Mesenchymal stem cell (in vitro differentiated cells and primary cell): ENCODE measurements at regions not wholly inside any gene's neighbourhood (a gene's known extent, or its start where the extent isn't known, plus 50 kb on each side); places are given as distances from the start of the nearest gene placed in this dataset.

Source experiments
- DNase-seq: peaks from one replicate; pipeline ENCODE4 v3.0.0-alpha.2; 2013
- H2AFZ ChIP-seq: one replicate; pipeline ENCODE4 v1.6.1; 2013; ENCODE audit warnings: low read depth, mild to moderate bottlenecking, control low read depth, inconsistent platforms, low read length, moderate library complexity
- H2AK5ac ChIP-seq: 2 replicates; pipeline ENCODE4 v1.6.1; 2013; ENCODE audit warnings: low read length, moderate library complexity, mild to moderate bottlenecking, inconsistent platforms; ENCODE audit not compliant: severe bottlenecking
- H2BK120ac ChIP-seq: one replicate; pipeline ENCODE4 v1.6.1; 2013; ENCODE audit warnings: low read depth, mild to moderate bottlenecking, inconsistent platforms, low read length, moderate library complexity
- H2BK12ac ChIP-seq, 2 experiments: one replicate each; pipeline ENCODE4 v1.6.1; 2013; ENCODE audit warnings: inconsistent platforms in 2 of 2, low read length in 2 of 2, mild to moderate bottlenecking in 2 of 2, moderate library complexity in 2 of 2, control low read depth in 1 of 2
- H2BK15ac ChIP-seq: one replicate; pipeline ENCODE4 v1.6.1; 2013; ENCODE audit warnings: mild to moderate bottlenecking, low read depth, inconsistent platforms; ENCODE audit not compliant: poor library complexity, severe bottlenecking
- H2BK5ac ChIP-seq: 2 replicates; pipeline ENCODE4 v1.6.1; 2013; ENCODE audit warnings: low read depth, mild to moderate bottlenecking, low read length, control low read depth, inconsistent platforms; ENCODE audit not compliant: poor library complexity, severe bottlenecking
- H3K14ac ChIP-seq, 2 experiments: one replicate each; pipeline ENCODE4 v1.6.1; 2013; ENCODE audit warnings: inconsistent platforms in 2 of 2, low read length in 2 of 2, control low read depth in 1 of 2, mild to moderate bottlenecking in 1 of 2, moderate library complexity in 1 of 2
- H3K18ac ChIP-seq, 2 experiments: one replicate each; pipeline ENCODE4 v1.6.1; 2013; ENCODE audit warnings: inconsistent platforms in 2 of 2, low read length in 2 of 2, control low read depth in 1 of 2, low read depth in 1 of 2, mild to moderate bottlenecking in 1 of 2
- H3K23ac ChIP-seq, 2 experiments: one replicate each; pipeline ENCODE4 v1.6.1; 2013; ENCODE audit warnings: inconsistent platforms in 2 of 2, low read length in 2 of 2, mild to moderate bottlenecking in 2 of 2, moderate library complexity in 2 of 2, control low read depth in 1 of 2
- H3K27ac ChIP-seq: 2 replicates; pipeline ENCODE4 v1.5.1; 2013; ENCODE audit warnings: mild to moderate bottlenecking, moderate library complexity, low read length, control low read depth, inconsistent platforms; ENCODE audit not compliant: poor library complexity, severe bottlenecking
- H3K27me3 ChIP-seq, 2 experiments: 2 replicates each; pipeline versions ENCODE4 v1.6.1 to v1.7.0; 2013; ENCODE audit warnings: low read length in 2 of 2, mild to moderate bottlenecking in 2 of 2, moderate library complexity in 2 of 2, control low read depth in 1 of 2, inconsistent platforms in 1 of 2; ENCODE audit not compliant: control insufficient read depth in 1 of 2, insufficient read depth in 1 of 2
- H3K36me3 ChIP-seq, 2 experiments: 2 replicates each; pipeline versions ENCODE4 v1.6.1 to v1.7.0; 2013; ENCODE audit warnings: low read length in 2 of 2, control low read depth in 1 of 2, inconsistent platforms in 1 of 2, low read depth in 1 of 2, mild to moderate bottlenecking in 1 of 2; ENCODE audit not compliant: insufficient read depth in 2 of 2, control insufficient read depth in 1 of 2
- H3K4ac ChIP-seq, 2 experiments: one replicate each; pipeline ENCODE4 v1.6.1; 2013; ENCODE audit warnings: inconsistent platforms in 2 of 2, low read length in 2 of 2, mild to moderate bottlenecking in 2 of 2, moderate library complexity in 2 of 2, control low read depth in 1 of 2, low read depth in 1 of 2
- H3K4me1 ChIP-seq: 2 replicates; pipeline ENCODE4 v1.6.1; 2013; ENCODE audit warnings: low read depth, low read length, control low read depth; ENCODE audit not compliant: control insufficient read depth, insufficient read depth
- H3K4me2 ChIP-seq: 2 replicates; pipeline ENCODE4 v1.6.1; 2013; ENCODE audit warnings: low read length, mild to moderate bottlenecking, inconsistent platforms; ENCODE audit not compliant: poor library complexity, severe bottlenecking
- H3K4me3 ChIP-seq, 2 experiments: 2 replicates each; pipeline versions ENCODE4 v1.5.1 to v1.7.0; 2013; ENCODE audit warnings: low read length in 2 of 2, mild to moderate bottlenecking in 2 of 2, control low read depth in 1 of 2, low read depth in 1 of 2; ENCODE audit not compliant: insufficient read depth in 1 of 2
- H3K79me1 ChIP-seq: replicated peaks from 2 replicates; pipeline ENCODE4 v1.6.1; 2013; ENCODE audit warnings: mild to moderate bottlenecking, control low read depth, low read length, inconsistent platforms; ENCODE audit not compliant: poor library complexity, severe bottlenecking
- H3K9ac ChIP-seq: 2 replicates; pipeline ENCODE4 v1.7.0; 2013; ENCODE audit warnings: mild to moderate bottlenecking, low read length, moderate library complexity
- H3K9me3 ChIP-seq: 2 replicates; pipeline ENCODE4 v1.7.0; 2013; ENCODE audit warnings: mild to moderate bottlenecking, low read length; ENCODE audit not compliant: control insufficient read depth
- H4K8ac ChIP-seq: one replicate; pipeline ENCODE4 v1.6.1; 2013; ENCODE audit warnings: inconsistent platforms, mild to moderate bottlenecking, low read length, moderate library complexity
- H4K91ac ChIP-seq: one replicate; pipeline ENCODE4 v1.6.1; 2013; ENCODE audit warnings: mild to moderate bottlenecking, low read length, inconsistent platforms
- WGBS: methylation state at CpG from one replicate; pipeline ENCODE4 v1.1.7; 2013; ENCODE audit warnings: mixed read lengths; 5-methylcytosine and 5-hydroxymethylcytosine counted together

- no peak for DNase-seq
- H3K4ac ChIP-seq, result no peak overlapping the region
- H4K8ac ChIP-seq, result peak overlapping the region; percentile 80
- 100% methylated on average over 3 of the region's 3 CpGs for whole genome bisulfite sequencing
- no peak overlapping the region for H3K18ac ChIP-seq
- H3K36me3 ChIP-seq, result peaks cover 2 to 25% of the 10 kb centered on the region in 2 experiments
- H3K4me3 ChIP-seq, result no peak overlapping the region
- H2BK5ac ChIP-seq, result no peak overlapping the region
- H2AFZ ChIP-seq, result no peak overlapping the region
- H3K4me2 ChIP-seq, result no peak overlapping the region
- H3K79me1 ChIP-seq, result no peaks in the 10 kb centered on the region
- H2BK15ac ChIP-seq, result no peak overlapping the region
- no peak overlapping the region for H2BK12ac ChIP-seq
- no peak overlapping the region for H2BK120ac ChIP-seq
- H2AK5ac ChIP-seq, result no peak overlapping the region
- no peak overlapping the region for H3K23ac ChIP-seq
- H4K91ac ChIP-seq, result no peak overlapping the region
- H3K4me1 ChIP-seq, result no peaks in the 10 kb centered on the region
- H3K9me3 ChIP-seq, result no peaks in the 10 kb centered on the region
- H3K14ac ChIP-seq, result no peak overlapping the region
- no peaks in the 10 kb centered on the region for H3K27me3 ChIP-seq
- no peak overlapping the region for H3K27ac ChIP-seq
- H3K9ac ChIP-seq, result no peak overlapping the region
These were observed 170.2 kb downstream of the FAT4 start for GRCh38 chr4:125484912-125485311.

- Histone ChIP-seq H2BK120ac (no peak overlapping the region), H2BK12ac (no peak overlapping the region), H3K23ac (no peak overlapping the region), H3K4ac (no peak overlapping the region), H3K4me2 (no peak overlapping the region), H4K91ac (no peak overlapping the region), H3K9me3 (no peaks in the 10 kb centered on the region), H3K27ac (no peak overlapping the region), H3K4me3 (no peak overlapping the region), H3K79me1 (no peaks in the 10 kb centered on the region), H3K9ac (no peak overlapping the region), H3K18ac (no peak overlapping the region), H3K4me1 (no peaks in the 10 kb centered on the region), H2BK15ac (no peak overlapping the region), H4K8ac (no peak overlapping the region), H3K14ac (no peak overlapping the region), H2AFZ (no peak overlapping the region), H2AK5ac (no peak overlapping the region), H3K27me3 (no peaks in the 10 kb centered on the region), H3K36me3 (peaks cover 16 to 36% of the 10 kb centered on the region in 2 experiments), H2BK5ac (no peak overlapping the region)
- 92% methylated on average over 2 of the region's 3 CpGs for WGBS
- no peak for DNase-seq
These were observed 171.6 kb downstream of the FAT4 start for GRCh38 chr4:125486351-125486750.

DNA sequence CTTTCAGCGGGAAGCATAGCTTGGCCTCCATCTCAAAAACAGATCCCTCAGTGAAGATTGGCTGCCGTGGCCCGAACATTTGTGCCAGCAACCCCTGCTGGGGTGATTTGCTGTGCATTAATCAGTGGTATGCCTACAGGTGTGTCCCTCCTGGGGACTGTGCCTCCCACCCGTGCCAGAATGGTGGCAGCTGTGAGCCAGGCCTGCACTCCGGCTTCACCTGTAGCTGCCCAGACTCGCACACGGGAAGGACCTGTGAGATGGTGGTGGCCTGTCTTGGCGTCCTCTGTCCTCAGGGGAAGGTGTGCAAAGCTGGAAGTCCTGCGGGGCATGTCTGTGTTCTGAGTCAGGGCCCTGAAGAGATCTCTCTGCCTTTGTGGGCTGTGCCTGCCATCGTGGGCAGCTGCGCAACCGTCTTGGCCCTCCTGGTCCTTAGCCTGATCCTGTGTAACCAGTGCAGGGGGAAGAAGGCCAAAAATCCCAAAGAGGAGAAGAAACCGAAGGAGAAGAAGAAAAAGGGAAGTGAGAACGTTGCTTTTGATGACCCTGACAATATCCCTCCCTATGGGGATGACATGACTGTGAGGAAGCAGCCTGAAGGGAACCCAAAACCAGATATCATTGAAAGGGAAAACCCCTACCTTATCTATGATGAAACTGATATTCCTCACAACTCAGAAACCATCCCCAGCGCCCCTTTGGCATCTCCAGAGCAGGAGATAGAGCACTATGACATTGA is 175.4 kb downstream of the FAT4 start:
- no peak overlapping the region for H4K8ac ChIP-seq
- H2BK12ac ChIP-seq, result no peak overlapping the region
- H3K18ac ChIP-seq, result no peak overlapping the region
- H3K4me3 ChIP-seq, result no peak overlapping the region
- no peak overlapping the region for H4K91ac ChIP-seq
- no peaks in the 10 kb centered on the region for H3K9me3 ChIP-seq
- H2BK5ac ChIP-seq, result no peak overlapping the region
- H2AK5ac ChIP-seq, result no peak overlapping the region
- H3K4me1 ChIP-seq, result no peaks in the 10 kb centered on the region
- H2BK15ac ChIP-seq, result no peak overlapping the region
- DNase-seq, result no peak
- H3K27ac ChIP-seq, result no peak overlapping the region
- H2AFZ ChIP-seq, result no peak overlapping the region
- H3K4ac ChIP-seq, result no peak overlapping the region
- peaks cover 18 to 29% of the 10 kb centered on the region in 2 experiments for H3K36me3 ChIP-seq
- H3K27me3 ChIP-seq, result no peaks in the 10 kb centered on the region
- no peak overlapping the region for H2BK120ac ChIP-seq
- H3K79me1 ChIP-seq, result no peaks in the 10 kb centered on the region
- H3K23ac ChIP-seq, result no peak overlapping the region
- WGBS, result 97% methylated on average over 13 of the region's 15 CpGs
- H3K9ac ChIP-seq, result no peak overlapping the region
- no peak overlapping the region for H3K14ac ChIP-seq
- no peak overlapping the region for H3K4me2 ChIP-seq

DNA sequence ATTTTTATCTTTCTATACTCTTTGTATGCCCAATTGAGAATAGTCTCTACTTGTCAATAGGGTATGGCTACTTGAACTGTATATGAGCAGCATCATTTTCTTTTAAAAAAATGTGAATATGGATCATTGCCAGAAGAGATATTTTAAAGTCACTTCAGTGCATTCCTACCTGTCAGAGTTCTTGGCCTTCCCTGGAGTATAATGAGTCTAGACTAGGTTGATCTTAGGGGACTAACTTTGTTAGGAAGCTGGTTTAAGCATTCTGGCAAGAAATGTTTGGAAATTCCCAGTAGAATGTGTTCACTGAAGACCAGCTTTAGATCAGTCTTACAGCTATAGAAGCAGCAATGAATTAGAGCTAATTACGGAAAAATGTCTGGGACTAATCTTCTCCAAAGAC is 178.2 kb downstream of the FAT4 start:
- no peak for DNase-seq
- no peak overlapping the region for H3K23ac ChIP-seq

More for the DNA sequence above, 178.2 kb downstream of the FAT4 start:
- Histone ChIP-seq H3K14ac (no peak overlapping the region), H3K4ac (no peak overlapping the region), H3K27me3 (no peaks in the 10 kb centered on the region), H4K91ac (no peak overlapping the region), H4K8ac (no peak overlapping the region), H3K36me3 (peaks cover 18 to 20% of the 10 kb centered on the region in 2 experiments), H3K27ac (no peak overlapping the region), H3K9me3 (no peaks in the 10 kb centered on the region), H2AK5ac (no peak overlapping the region), H3K18ac (no peak overlapping the region), H2AFZ (no peak overlapping the region), H2BK5ac (no peak overlapping the region), H3K4me3 (no peak overlapping the region), H2BK15ac (no peak overlapping the region), H3K4me1 (no peaks in the 10 kb centered on the region), H2BK120ac (no peak overlapping the region), H3K79me1 (no peaks in the 10 kb centered on the region), H2BK12ac (no peak overlapping the region), H3K9ac (no peak overlapping the region), H3K4me2 (no peak overlapping the region)
- no CpG with 5 or more reads among the region's 1 CpG for WGBS
